ENCODE measurements at regions not wholly inside any gene's neighbourhood (a gene's known extent, or its start where the extent isn't known, plus 50 kb on each side); places are given as distances from the start of the nearest gene placed in this dataset.

DNA sequence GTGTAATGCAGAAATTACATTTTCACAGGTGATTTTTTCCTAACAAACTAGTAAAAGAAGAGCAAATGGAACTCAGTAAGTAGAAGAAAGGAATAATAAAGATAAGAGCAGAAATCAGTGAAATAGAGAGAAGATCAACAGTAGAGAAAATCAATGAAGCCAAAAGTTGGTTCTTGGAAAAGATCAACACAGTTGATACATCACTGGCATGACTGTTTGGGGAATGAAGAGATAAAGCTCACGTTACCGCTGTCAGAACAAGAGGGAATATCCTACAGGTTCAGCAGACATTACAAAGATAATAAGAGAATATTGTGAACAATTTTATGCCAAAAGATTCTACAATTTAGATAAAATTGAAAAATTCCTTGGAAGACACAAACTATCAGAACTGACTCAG, 146.4 kb downstream of the ACTR3B start:
- ATAC-seq (no peak), DNase-seq (no peak)
- Mint-ChIP-seq H3K36me3 (ENCODE audit: low read depth) (no peaks in the 10 kb centered on the region), H3K27me3 (no peaks in the 10 kb centered on the region), H3K9me3 (no peaks in the 10 kb centered on the region), H3K4me1 (ENCODE audit: low read depth) (no peaks in the 10 kb centered on the region), H3K4me3 (no peak overlapping the region), H3K27ac (no peak overlapping the region)
- POLR2A ChIA-PET: no interaction called here
- CTCF ChIA-PET: no interaction called here
- TF ChIP-seq, protein P1, sequence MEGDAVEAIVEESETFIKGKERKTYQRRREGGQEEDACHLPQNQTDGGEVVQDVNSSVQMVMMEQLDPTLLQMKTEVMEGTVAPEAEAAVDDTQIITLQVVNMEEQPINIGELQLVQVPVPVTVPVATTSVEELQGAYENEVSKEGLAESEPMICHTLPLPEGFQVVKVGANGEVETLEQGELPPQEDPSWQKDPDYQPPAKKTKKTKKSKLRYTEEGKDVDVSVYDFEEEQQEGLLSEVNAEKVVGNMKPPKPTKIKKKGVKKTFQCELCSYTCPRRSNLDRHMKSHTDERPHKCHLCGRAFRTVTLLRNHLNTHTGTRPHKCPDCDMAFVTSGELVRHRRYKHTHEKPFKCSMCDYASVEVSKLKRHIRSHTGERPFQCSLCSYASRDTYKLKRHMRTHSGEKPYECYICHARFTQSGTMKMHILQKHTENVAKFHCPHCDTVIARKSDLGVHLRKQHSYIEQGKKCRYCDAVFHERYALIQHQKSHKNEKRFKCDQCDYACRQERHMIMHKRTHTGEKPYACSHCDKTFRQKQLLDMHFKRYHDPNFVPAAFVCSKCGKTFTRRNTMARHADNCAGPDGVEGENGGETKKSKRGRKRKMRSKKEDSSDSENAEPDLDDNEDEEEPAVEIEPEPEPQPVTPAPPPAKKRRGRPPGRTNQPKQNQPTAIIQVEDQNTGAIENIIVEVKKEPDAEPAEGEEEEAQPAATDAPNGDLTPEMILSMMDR (IDR thresholded peaks at IDR 0.05): no peak
- intact Hi-C loops (cut with micrococcal nuclease): no loop called here

DNA sequence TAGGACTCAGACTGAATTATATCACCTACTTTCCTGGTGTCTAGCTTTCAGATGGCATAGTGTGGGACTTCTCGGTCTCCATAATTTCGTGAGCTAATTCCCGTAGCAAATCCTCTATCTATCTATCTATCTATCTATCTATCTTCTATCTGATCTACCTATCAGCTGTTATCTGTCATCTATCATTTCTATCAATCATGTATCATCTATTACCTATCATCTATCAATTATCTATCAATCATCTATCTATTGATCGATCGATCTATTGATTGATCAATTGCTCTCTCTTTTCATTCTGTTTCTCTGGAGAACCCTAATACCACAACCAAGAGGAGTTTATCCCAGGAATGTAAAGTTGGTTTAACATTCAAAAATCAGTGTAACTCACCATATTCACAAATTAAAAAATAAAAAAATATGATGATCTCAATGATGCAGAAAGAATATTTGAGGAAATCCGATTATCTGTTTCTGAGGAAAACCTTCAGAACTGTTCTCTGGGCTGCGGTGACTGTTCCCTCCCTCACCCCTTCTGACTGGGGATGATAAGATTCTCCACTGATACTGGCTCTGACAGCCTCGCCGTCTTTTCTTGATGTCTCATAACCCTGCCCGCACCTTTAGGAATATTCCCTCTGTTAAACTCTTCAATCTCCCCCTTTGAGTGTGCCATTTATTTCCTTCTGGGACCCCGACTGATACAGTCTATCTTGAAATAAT, 147.7 kb downstream of the ACTR3B start:
- Mint-ChIP-seq H3K27ac (no peak overlapping the region), H3K36me3 (ENCODE audit: low read depth) (no peaks in the 10 kb centered on the region), H3K4me3 (no peak overlapping the region), H3K9me3 (no peaks in the 10 kb centered on the region), H3K27me3 (no peaks in the 10 kb centered on the region), H3K4me1 (ENCODE audit: low read depth) (no peaks in the 10 kb centered on the region)
- ChIA-PET POLR2A (no interaction called here), CTCF (no interaction called here)
- intact Hi-C loops (cut with micrococcal nuclease): no loop called here
- no peak for DNase-seq
- TF ChIP-seq, protein P1 (IDR thresholded peaks at IDR 0.05): no peak
- ATAC-seq: no peak

DNA sequence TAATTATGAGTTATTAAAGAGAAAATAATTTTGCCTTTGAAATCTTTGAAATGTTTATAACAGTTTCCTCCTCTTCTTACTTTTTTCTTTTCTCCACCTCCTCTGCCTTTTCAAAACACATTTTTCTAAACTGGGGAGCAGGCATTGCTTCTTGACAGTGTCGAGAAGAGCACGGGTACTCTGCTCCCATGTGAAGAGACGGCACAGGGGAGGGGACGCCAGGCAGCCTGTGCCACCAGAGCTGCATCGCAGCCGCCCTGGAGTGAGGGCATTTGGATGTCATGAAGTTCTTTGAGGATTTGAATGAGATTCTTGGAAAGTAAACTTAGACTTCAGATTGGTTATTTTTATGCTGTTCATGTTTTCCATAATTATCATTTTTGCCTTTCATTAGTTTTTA, 149.7 kb downstream of the ACTR3B start:
- DNase-seq: no peak
- ATAC-seq: no peak
- Mint-ChIP-seq H3K36me3 (ENCODE audit: low read depth) (no peaks in the 10 kb centered on the region), H3K9me3 (no peaks in the 10 kb centered on the region), H3K27me3 (no peaks in the 10 kb centered on the region), H3K4me1 (ENCODE audit: low read depth) (no peaks in the 10 kb centered on the region), H3K4me3 (no peak overlapping the region), H3K27ac (no peak overlapping the region)
- ChIA-PET POLR2A (no interaction called here), CTCF (interaction anchor here (0.7 kb wide), 1 partner anchor 49 kb away, joined by 3 read pairs; no protein-coding TSS in a partner anchor)
- intact Hi-C loops (cut with micrococcal nuclease): no loop called here
- TF ChIP-seq, protein P1 (IDR thresholded peaks at IDR 0.05): no peak

DNA sequence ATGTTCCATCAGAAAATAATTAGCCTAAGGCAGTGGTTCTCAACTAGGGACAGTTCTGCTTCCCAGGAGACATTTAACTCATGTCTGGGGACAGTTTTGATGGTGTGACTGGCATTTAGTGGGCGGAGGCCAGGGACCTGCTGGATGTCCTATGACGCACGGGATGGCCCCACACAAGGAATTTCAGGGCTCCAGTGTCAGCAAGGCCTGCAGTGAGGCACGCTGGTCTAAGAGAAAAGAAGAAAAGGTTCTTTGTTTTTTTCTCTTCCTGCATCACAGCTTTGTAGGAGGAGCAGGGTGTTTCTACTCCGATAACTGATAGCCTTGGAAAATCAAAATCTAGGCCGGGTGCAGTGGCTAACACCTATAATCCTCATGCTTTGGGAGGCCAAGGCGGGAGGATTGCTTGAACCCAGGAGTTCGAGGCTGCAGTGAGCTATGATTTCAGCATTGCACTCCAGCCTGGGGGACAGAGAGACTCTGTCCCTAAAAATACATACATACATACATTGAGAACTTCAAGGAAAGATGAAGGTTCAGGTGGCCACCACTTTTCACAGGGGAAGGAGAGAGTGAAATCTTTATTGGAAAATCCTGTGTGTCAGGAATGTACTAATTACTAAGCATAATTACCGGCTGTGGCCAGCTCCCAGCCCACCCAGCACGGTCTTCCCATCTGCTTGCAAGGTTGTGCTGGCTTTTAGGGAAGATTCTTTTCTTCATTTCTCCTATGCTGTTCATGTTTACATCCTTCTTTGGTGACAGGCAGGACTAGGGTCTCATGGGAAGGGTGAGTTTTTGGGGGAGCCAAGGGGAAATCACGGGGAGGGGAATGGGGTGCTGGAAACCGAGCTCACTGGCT, 150.4 kb downstream of the ACTR3B start:
- Mint-ChIP-seq H3K27ac (no peak overlapping the region), H3K4me3 (no peak overlapping the region), H3K36me3 (ENCODE audit: low read depth) (no peaks in the 10 kb centered on the region), H3K9me3 (no peaks in the 10 kb centered on the region), H3K27me3 (no peaks in the 10 kb centered on the region), H3K4me1 (ENCODE audit: low read depth) (no peaks in the 10 kb centered on the region)
- POLR2A ChIA-PET: no interaction called here
- ATAC-seq (no peak), DNase-seq (no peak)
- intact Hi-C loops (cut with micrococcal nuclease): no loop called here
- TF ChIP-seq, protein P1 (IDR thresholded peaks at IDR 0.05): no peak
- CTCF ChIA-PET: interaction anchor here (0.7 kb wide), 1 partner anchor 50 kb away, joined by 3 read pairs; no protein-coding TSS in a partner anchor

Measured in activated CD8-positive, alpha-beta T cell treated with anti-CD3 and anti-CD28 coated beads for 36 hours (primary cell).